ENCODE measurements at regions not wholly inside any gene's neighbourhood (a gene's known extent, or its start where the extent isn't known, plus 50 kb on each side); places are given as distances from the start of the nearest gene placed in this dataset.

GRCh38 chr6:169885831-169886230, 134.4 kb downstream of the ERMARD start (continued):
- TF ChIP-seq CHD7 (IDR thresholded peaks at IDR 0.05; ENCODE audit: insufficient replicate concordance, low read length) (no peak), SP4 (IDR thresholded peaks at IDR 0.05; ENCODE audit: low read length) (no peak), TAF7 (optimal IDR thresholded peaks at IDR 0.05; ENCODE audit: borderline replicate concordance, low read depth, low read length) (no peak), SRF (IDR thresholded peaks at IDR 0.05; ENCODE audit: low read depth, low read length) (no peak), CTBP2 (IDR thresholded peaks at IDR 0.05; ENCODE audit: borderline replicate concordance, insufficient read depth, insufficient read length, low read length) (no peak), PHF8 (conservative IDR thresholded peaks at IDR 0.05; ENCODE audit: low read depth, low read length) (no peak), POU5F1 (IDR thresholded peaks at IDR 0.05; ENCODE audit: low read depth, low read length) (no peak)

All from H1 (cell line).